RWPE2 (cell line): ENCODE measurements at regions not wholly inside any gene's neighbourhood (a gene's known extent, or its start where the extent isn't known, plus 50 kb on each side); places are given as distances from the start of the nearest gene placed in this dataset.

Source experiments
- ATAC-seq: fragments of 200-7000 bp; cut with Tn5 transposase; 3 replicates; pipeline ENCODE4 v1.9.1; 2021; ENCODE audit warnings: low read depth
- DNase-seq: peaks from one replicate; pipeline ENCODE4 v3.0.0-alpha.2; 2020; ENCODE audit warnings: low spot score
- H3K27ac ChIP-seq: fragments of 450-650 bp; 2 replicates; pipeline ENCODE4 v1.5.1; 2017; ENCODE audit warnings: mild to moderate bottlenecking; ENCODE audit not compliant: poor library complexity, severe bottlenecking
- H3K27me3 ChIP-seq: fragments of 250-450 bp; sonication (Bioruptor Pico); 2 replicates; pipeline ENCODE4 v1.5.1; 2021; ENCODE audit warnings: mild to moderate bottlenecking, moderate library complexity; ENCODE audit not compliant: insufficient read depth, poor library complexity, severe bottlenecking
- H3K36me3 ChIP-seq: fragments of 250-450 bp; sonication (Bioruptor Pico); 2 replicates; pipeline ENCODE4 v1.5.1; 2020; ENCODE audit warnings: low read depth, mild to moderate bottlenecking, moderate library complexity
- H3K4me1 ChIP-seq: fragments of 250-450 bp; sonication (Bioruptor Pico); 2 replicates; pipeline ENCODE4 v1.5.1; 2021; ENCODE audit warnings: mild to moderate bottlenecking, moderate library complexity; ENCODE audit not compliant: insufficient read depth, poor library complexity, severe bottlenecking
- H3K4me3 ChIP-seq: fragments of 250-450 bp; sonication (Bioruptor Pico); 2 replicates; pipeline ENCODE4 v1.5.1; 2021; ENCODE audit warnings: mild to moderate bottlenecking, moderate library complexity; ENCODE audit not compliant: severe bottlenecking
- H3K9me3 ChIP-seq: fragments of 250-450 bp; sonication (Bioruptor Pico); 2 replicates; pipeline ENCODE4 v1.5.1; 2021; ENCODE audit warnings: mild to moderate bottlenecking, moderate library complexity; ENCODE audit not compliant: severe bottlenecking
- CTCF ChIP-seq: fragments of 450-650 bp; IDR thresholded peaks from one replicate; pipeline ENCODE4 v1.5.1; 2017; ENCODE audit warnings: mild to moderate bottlenecking, moderate library complexity; ENCODE audit not compliant: poor library complexity, severe bottlenecking

- no peak overlapping the region for H3K27ac ChIP-seq
- H3K9me3 ChIP-seq: no peaks in the 10 kb centered on the region
- H3K4me1 ChIP-seq: peaks cover 19% of the 10 kb centered on the region
- ATAC-seq (peak; percentile 65; the same call in 2 of the 3 replicates), DNase-seq (no peak)
- H3K4me3 ChIP-seq: no peak overlapping the region
- no peaks in the 10 kb centered on the region for H3K36me3 ChIP-seq
- TF ChIP-seq CTCF: no peak
- no peaks in the 10 kb centered on the region for H3K27me3 ChIP-seq
These were observed 313.3 kb downstream of the SATB1 start for GRCh38 chr3:18111796-18112232.

DNA sequence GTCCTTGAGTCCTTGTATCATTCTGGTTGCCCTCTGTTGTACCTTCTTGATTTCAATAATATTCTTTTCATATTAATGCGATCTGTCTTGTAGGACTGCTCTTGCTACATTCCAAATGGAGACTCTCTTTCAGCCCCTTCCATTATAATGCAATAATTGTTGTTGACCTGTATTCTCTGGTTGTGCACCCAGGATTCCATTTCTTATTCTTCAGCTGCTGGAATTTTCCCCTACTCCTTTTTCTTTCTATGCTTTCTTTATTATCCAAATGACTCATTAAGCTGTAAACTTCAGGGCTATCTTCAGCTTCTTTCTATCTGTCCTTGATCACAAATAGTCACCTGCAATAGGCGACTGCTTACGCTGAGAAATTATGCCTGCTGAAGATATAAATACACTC, 321.5 kb downstream of the SATB1 start:
- no peak for TF ChIP-seq CTCF
- Histone ChIP-seq H3K27me3 (no peaks in the 10 kb centered on the region), H3K27ac (no peak overlapping the region), H3K4me3 (no peak overlapping the region), H3K36me3 (no peaks in the 10 kb centered on the region), H3K9me3 (no peaks in the 10 kb centered on the region), H3K4me1 (peaks cover 17% of the 10 kb centered on the region)
- DNase-seq: no peak
- ATAC-seq: no peak

DNA sequence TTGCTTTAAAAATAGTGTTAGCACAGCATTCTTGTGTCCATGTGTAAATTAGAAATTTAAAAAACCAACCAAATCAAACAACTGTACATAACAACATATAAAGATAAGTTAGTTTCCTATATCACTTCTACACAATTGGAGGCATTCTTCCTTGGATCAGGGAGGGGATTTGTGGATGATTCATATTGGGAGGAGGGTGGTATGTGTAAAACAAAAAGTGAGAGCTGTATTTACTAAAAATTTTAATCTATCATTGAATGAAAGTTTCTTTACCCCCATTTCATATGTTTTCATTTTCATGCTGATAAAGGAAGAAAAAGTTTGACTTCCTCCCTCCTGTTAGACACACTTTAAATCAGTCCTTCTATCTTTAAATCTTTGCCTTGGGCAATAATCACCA, 325.0 kb downstream of the SATB1 start:
- DNase-seq (no peak), ATAC-seq (no peak)
- H3K4me3 ChIP-seq: no peak overlapping the region
- H3K36me3 ChIP-seq: no peaks in the 10 kb centered on the region
- peak overlapping the region; percentile 64 for H3K27ac ChIP-seq
- peaks cover 4% of the 10 kb centered on the region for H3K9me3 ChIP-seq
- peaks cover 20% of the 10 kb centered on the region for H3K4me1 ChIP-seq
- TF ChIP-seq CTCF: no peak
- H3K27me3 ChIP-seq: no peaks in the 10 kb centered on the region

DNA sequence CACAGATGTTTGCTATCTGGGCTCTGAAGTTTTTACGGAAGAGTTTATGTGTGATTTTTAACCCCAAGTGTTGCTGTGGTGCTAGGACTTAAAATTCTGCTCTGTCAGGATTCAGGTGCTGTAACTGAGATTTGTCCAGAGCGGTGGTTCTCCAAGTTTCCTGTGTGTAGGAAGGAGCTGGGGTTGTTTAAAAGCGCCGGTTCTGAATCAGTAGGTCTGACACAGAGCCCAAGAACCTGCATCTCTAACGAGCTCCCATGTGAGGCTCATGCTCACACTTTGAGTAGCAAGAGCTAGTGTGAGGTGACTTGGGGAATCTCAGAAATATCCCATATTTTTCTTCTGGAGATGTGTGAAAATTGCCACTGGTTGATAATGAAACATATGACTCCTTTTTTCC, 325.5 kb downstream of the SATB1 start:
- no peak for DNase-seq
- Histone ChIP-seq H3K36me3 (no peaks in the 10 kb centered on the region), H3K27ac (peak overlapping the region; percentile 64), H3K4me1 (peaks cover 20% of the 10 kb centered on the region), H3K9me3 (peaks cover 4% of the 10 kb centered on the region), H3K4me3 (no peak overlapping the region), H3K27me3 (no peaks in the 10 kb centered on the region)
- TF ChIP-seq CTCF: no peak
- ATAC-seq: no peak

DNA sequence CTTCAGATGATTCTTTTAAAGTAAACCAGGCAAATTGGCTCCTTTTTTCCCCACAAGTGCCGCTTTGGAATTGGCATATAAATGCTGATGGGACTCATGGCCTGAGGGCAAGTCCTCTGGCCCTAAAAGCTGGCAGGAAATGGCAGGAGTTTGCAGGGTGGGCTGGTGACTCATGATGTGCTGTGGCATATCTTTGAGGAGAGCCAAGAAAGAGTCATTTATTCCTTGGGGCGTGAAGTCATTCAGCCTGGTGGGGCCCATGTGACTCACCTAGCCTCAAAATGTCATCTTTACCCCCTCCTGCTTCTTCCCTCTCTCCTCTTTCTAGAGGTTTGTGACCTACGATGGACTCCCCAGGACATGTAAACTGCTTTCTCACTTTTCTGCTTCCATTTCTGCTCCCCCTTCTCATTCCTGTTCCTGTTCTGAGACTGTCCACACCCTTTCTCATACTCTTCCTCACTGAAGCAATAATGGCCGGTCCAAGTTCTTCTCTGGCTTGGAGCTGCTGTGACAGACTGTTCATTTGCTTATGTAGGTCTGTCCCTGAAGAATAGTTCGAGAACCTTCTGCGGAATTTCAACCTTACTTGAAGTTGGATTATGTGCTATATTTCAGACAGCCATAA, 326.1 kb downstream of the SATB1 start:
- H3K4me3 ChIP-seq: no peak overlapping the region
- DNase-seq (peak; percentile 90), ATAC-seq (peak; percentile 97)
- peaks cover 4% of the 10 kb centered on the region for H3K9me3 ChIP-seq
- TF ChIP-seq CTCF: no peak
- no peaks in the 10 kb centered on the region for H3K27me3 ChIP-seq
- peaks cover 20% of the 10 kb centered on the region for H3K4me1 ChIP-seq
- H3K36me3 ChIP-seq: no peaks in the 10 kb centered on the region
- H3K27ac ChIP-seq: peak overlapping the region; percentile 64
